Inflammatory macrophage treated with lipopolysaccharide for 4 hours (primary cell): ENCODE measurements at regions not wholly inside any gene's neighbourhood (a gene's known extent, or its start where the extent isn't known, plus 50 kb on each side); places are given as distances from the start of the nearest gene placed in this dataset.

Experiments used
- DNase-seq: peaks from one replicate; pipeline ENCODE4 v3.0.0-alpha.2; 2020

- no peak for DNase-seq
Measured at GRCh38 chr18:39918847-39919246, 2036.2 kb upstream of the PIK3C3 start.

- DNase-seq = no peak
Measured at GRCh38 chr18:39913672-39914366, 2041.2 kb upstream of the PIK3C3 start.

GRCh38 chr18:39911716-39912115 is 2043.3 kb upstream of the PIK3C3 start:
- DNase-seq = no peak

- DNase-seq = no peak
Measured at GRCh38 chr18:39909706-39910105, 2045.3 kb upstream of the PIK3C3 start.

GRCh38 chr18:39886136-39886535 is 2068.9 kb upstream of the PIK3C3 start:
- no peak for DNase-seq

GRCh38 chr18:39872651-39873050 is 2082.4 kb upstream of the PIK3C3 start:
- DNase-seq = no peak

GRCh38 chr18:39871961-39872360 is 2083.1 kb upstream of the PIK3C3 start:
- DNase-seq = no peak

- no peak for DNase-seq
Measured at GRCh38 chr18:39870591-39870990, 2084.4 kb upstream of the PIK3C3 start.

GRCh38 chr18:39863916-39864315 is 2091.1 kb upstream of the PIK3C3 start:
- no peak for DNase-seq

- no peak for DNase-seq
Measured at GRCh38 chr18:39862341-39862740, 2092.7 kb upstream of the PIK3C3 start.

- DNase-seq = no peak
Measured at GRCh38 chr18:39854291-39854690, 2100.7 kb upstream of the PIK3C3 start.

GRCh38 chr18:39846265-39846664 is 2108.8 kb upstream of the PIK3C3 start:
- no peak for DNase-seq

GRCh38 chr18:39845631-39846030 is 2109.4 kb upstream of the PIK3C3 start:
- DNase-seq = no peak

GRCh38 chr18:39845106-39845505 is 2109.9 kb upstream of the PIK3C3 start:
- DNase-seq = no peak

GRCh38 chr18:39843546-39843945 is 2111.5 kb upstream of the PIK3C3 start:
- no peak for DNase-seq

- DNase-seq = no peak
Measured at GRCh38 chr18:39842366-39842914, 2112.6 kb upstream of the PIK3C3 start.

- DNase-seq = peak; percentile 11
Measured at GRCh38 chr18:39841482-39842365, 2113.3 kb upstream of the PIK3C3 start.

- DNase-seq = no peak
Measured at GRCh38 chr18:39840856-39841481, 2114.1 kb upstream of the PIK3C3 start.

- DNase-seq = no peak
Measured at GRCh38 chr18:39840406-39840805, 2114.6 kb upstream of the PIK3C3 start.

- DNase-seq = no peak
Measured at GRCh38 chr18:39839782-39840181, 2115.3 kb upstream of the PIK3C3 start.

- peak; percentile 1 for DNase-seq
Measured at GRCh38 chr18:39838831-39839230, 2116.2 kb upstream of the PIK3C3 start.

- no peak for DNase-seq
Measured at GRCh38 chr18:39835303-39836030, 2119.6 kb upstream of the PIK3C3 start.

GRCh38 chr18:39834636-39835035 is 2120.4 kb upstream of the PIK3C3 start:
- no peak for DNase-seq
